Astrocyte of the spinal cord (primary cell): ENCODE measurements at regions not wholly inside any gene's neighbourhood (a gene's known extent, or its start where the extent isn't known, plus 50 kb on each side); places are given as distances from the start of the nearest gene placed in this dataset.

Source experiments
- DNase-seq: peaks from one replicate; pipeline ENCODE4 v3.0.0; 2011; ENCODE audit warnings: low read depth, low spot score
- H3K4me3 ChIP-seq: 2 replicates; pipeline ENCODE4 v1.5.1; 2011; ENCODE audit warnings: low read depth, mild to moderate bottlenecking, low read length, moderate library complexity
- in situ Hi-C: cut with HindIII; loops from 2 replicates; pipeline ENCODE4 v1.10.0; 2017; ENCODE audit warnings: low sequenced_read_pairs
- TF ChIP-seq, protein P1 (sequence below): IDR thresholded peaks from 2 replicates; pipeline ENCODE4 v1.5.1; 2012; ENCODE audit warnings: low read depth, mild to moderate bottlenecking, low read length, inconsistent platforms

- no peak overlapping the region for H3K4me3 ChIP-seq
- TF ChIP-seq, protein P1, sequence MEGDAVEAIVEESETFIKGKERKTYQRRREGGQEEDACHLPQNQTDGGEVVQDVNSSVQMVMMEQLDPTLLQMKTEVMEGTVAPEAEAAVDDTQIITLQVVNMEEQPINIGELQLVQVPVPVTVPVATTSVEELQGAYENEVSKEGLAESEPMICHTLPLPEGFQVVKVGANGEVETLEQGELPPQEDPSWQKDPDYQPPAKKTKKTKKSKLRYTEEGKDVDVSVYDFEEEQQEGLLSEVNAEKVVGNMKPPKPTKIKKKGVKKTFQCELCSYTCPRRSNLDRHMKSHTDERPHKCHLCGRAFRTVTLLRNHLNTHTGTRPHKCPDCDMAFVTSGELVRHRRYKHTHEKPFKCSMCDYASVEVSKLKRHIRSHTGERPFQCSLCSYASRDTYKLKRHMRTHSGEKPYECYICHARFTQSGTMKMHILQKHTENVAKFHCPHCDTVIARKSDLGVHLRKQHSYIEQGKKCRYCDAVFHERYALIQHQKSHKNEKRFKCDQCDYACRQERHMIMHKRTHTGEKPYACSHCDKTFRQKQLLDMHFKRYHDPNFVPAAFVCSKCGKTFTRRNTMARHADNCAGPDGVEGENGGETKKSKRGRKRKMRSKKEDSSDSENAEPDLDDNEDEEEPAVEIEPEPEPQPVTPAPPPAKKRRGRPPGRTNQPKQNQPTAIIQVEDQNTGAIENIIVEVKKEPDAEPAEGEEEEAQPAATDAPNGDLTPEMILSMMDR, result no peak
- in situ Hi-C loops, result no loop called here
- DNase-seq, result no peak
Measured at GRCh38 chr2:22930781-22931180, 454.2 kb upstream of the KLHL29 start.

GRCh38 chr2:22932288-22932687, 452.7 kb upstream of the KLHL29 start:
- no peak overlapping the region for H3K4me3 ChIP-seq
- in situ Hi-C loops, result no loop called here
- no peak for DNase-seq
- TF ChIP-seq, protein P1, result no peak

DNA sequence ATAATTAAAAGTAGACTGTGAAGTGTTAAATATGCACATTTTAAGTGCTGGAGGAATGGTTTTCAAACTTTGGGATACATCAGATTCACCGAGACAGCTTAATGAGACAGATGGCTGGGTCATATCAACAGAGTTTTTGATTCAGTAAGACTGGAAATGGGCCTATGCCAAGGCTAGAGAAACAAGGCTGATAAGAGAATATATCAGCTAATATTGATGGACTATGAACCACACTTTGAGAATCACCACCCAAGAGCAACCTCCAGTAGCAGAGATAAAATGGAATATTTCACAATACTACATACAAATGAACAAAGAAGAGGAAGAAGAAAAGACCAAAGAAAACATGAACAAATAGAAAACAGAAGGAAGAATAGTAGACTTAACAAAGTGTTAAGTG, 450.2 kb upstream of the KLHL29 start:
- no peak overlapping the region for H3K4me3 ChIP-seq
- TF ChIP-seq, protein P1, result no peak
- DNase-seq, result no peak
- in situ Hi-C loops, result no loop called here

GRCh38 chr2:22942441-22942840, 442.5 kb upstream of the KLHL29 start:
- DNase-seq, result no peak
- no peak overlapping the region for H3K4me3 ChIP-seq
- in situ Hi-C loops, result no loop called here
- TF ChIP-seq, protein P1, result no peak

DNA sequence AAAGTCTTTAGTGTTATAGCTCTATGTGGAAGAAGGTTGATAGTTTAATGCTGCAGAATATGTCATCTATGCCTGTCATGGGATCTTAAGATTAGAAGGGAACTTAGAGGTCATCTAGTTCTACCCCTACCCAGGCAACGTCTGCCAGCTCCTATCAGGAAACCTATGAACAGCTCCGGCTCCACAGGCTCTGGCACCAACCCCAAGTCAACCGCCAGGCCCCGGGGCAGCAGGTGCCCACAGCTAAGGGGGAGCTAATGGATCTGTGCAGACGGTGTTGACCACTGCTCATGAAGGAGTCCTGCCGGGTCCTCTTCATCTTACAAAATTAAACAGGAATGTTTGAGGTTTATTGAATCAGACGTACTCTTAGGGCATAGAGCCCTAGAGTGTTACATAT, 440.8 kb upstream of the KLHL29 start:
- TF ChIP-seq, protein P1, result no peak
- DNase-seq, result no peak
- in situ Hi-C loops, result no loop called here
- H3K4me3 ChIP-seq, result no peak overlapping the region

GRCh38 chr2:22946553-22946952, 438.4 kb upstream of the KLHL29 start:
- TF ChIP-seq, protein P1, result no peak
- no peak for DNase-seq
- in situ Hi-C loops, result no loop called here
- no peak overlapping the region for H3K4me3 ChIP-seq

- DNase-seq, result no peak
- in situ Hi-C loops, result no loop called here
- no peak overlapping the region for H3K4me3 ChIP-seq
- TF ChIP-seq, protein P1, result no peak
Measured at GRCh38 chr2:22947741-22948140, 437.2 kb upstream of the KLHL29 start.
